Ovary (tissue), 7 donors: ENCODE measurements at regions not wholly inside any gene's neighbourhood (a gene's known extent, or its start where the extent isn't known, plus 50 kb on each side); places are given as distances from the start of the nearest gene placed in this dataset.

Source experiments
- DNase-seq, 5 donors: peaks; one replicate each; pipeline ENCODE4 v3.0.0-alpha.2; 2019 to 2020
- H3K27ac ChIP-seq, 2 donors: fragments of 200-600 bp; one replicate each; pipeline versions ENCODE4 v1.5.1 to v1.8.0; 2019 to 2022
- H3K27me3 ChIP-seq: fragments of 200-600 bp; one replicate; pipeline ENCODE4 v1.8.0; 2022
- H3K36me3 ChIP-seq: fragments of 200-600 bp; sonication (generic); one replicate; pipeline ENCODE4 v1.5.1; 2019
- H3K4me1 ChIP-seq: one replicate; pipeline ENCODE4 v1.8.1; 2013; ENCODE audit warnings: mild to moderate bottlenecking, moderate library complexity; ENCODE audit not compliant: insufficient read depth
- H3K4me3 ChIP-seq: fragments of 200-600 bp; sonication (generic); one replicate; pipeline ENCODE4 v1.5.1; 2017
- H3K9me3 ChIP-seq, 2 donors: fragments of 200-600 bp in 1 of 2; sonication (generic) in 1 of 2; one replicate each; pipeline versions ENCODE4 v1.5.1 to v1.8.1; 2013 to 2019; ENCODE audit warnings: mild to moderate bottlenecking in 1 of 2, moderate library complexity in 1 of 2
- CTCF ChIP-seq, 3 donors: fragments of 450-650 bp in 2 of 3; fragments of 200-600 bp in 1 of 3; IDR thresholded peaks; one replicate each; pipeline versions ENCODE4 v1.5.1 to v1.8.0; 2016 to 2022; ENCODE audit warnings: antibody characterized with exemption in 3 of 3, mild to moderate bottlenecking in 1 of 3
- EP300 ChIP-seq: sonication (generic); formaldehyde crosslinking; IDR thresholded peaks from one replicate; pipeline ENCODE4 v1.6.1; 2017; ENCODE audit warnings: antibody characterized with exemption
- POLR2A ChIP-seq: fragments of 450-650 bp; IDR thresholded peaks from one replicate; pipeline ENCODE4 v1.6.1; 2017; ENCODE audit warnings: antibody characterized with exemption, mild to moderate bottlenecking, moderate library complexity
- WGBS, 3 donors: extraction: QIAGEN DNeasy Blood & Tissue Kit in 1 of 3; methylation state at CpG; one replicate each; pipeline versions ENCODE4 v1.1.5 to v1.1.7; 2013 to 2017; 5-methylcytosine and 5-hydroxymethylcytosine counted together
- intact Hi-C, 4 donors: fragments of 100-400 bp; cut with DNase I; formaldehyde crosslinking; loops; one replicate each; pipeline versions ENCODE4 v1.11.0 to v1.15.1; 2022 to 2023
- donor health status: DM: no; HTN: no; CAD: no; lungs with moderate emphysema.
- donor health status: DM: no; HTN: no; CAD: no.
- donor health status: Bipolar disorder and iron deficiency.
- donor health status: DM: no; HTN: no; CAD: no.
- donor health status: DM: yes; HTN: yes; CAD: no.

- DNase-seq: no peak
- intact Hi-C loops: no loop called here
- Histone ChIP-seq H3K4me1 (peaks cover 11% of the 10 kb centered on the region), H3K4me3 (no peak overlapping the region), H3K27ac (no peak overlapping the region), H3K27me3 (no peaks in the 10 kb centered on the region), H3K36me3 (no peaks in the 10 kb centered on the region), H3K9me3 (no peaks in the 10 kb centered on the region)
- WGBS, 3 donors: 44 to 70% (median 57%) methylated on average over 1 of the region's 1 CpG
- TF ChIP-seq CTCF (IDR thresholded peaks at IDR 0.05): no peak
- TF ChIP-seq EP300: no peak
- TF ChIP-seq POLR2A: no peak
These were observed 443.2 kb upstream of the SPHKAP start for GRCh38 chr2:228624733-228625132.

GRCh38 chr2:228615496-228615895, 434.0 kb upstream of the SPHKAP start:
- 96 to 99% (median 99%) methylated on average over 3 of the region's 3 CpGs for WGBS, 3 donors
- Histone ChIP-seq H3K27me3 (no peaks in the 10 kb centered on the region), H3K9me3 (no peaks in the 10 kb centered on the region), H3K4me3 (no peak overlapping the region), H3K36me3 (no peaks in the 10 kb centered on the region), H3K4me1 (no peaks in the 10 kb centered on the region), H3K27ac (no peak overlapping the region)
- DNase-seq: no peak
- intact Hi-C loops: no loop called here
- TF ChIP-seq POLR2A (no peak), EP300 (no peak), CTCF (IDR thresholded peaks at IDR 0.05) (no peak)

- DNase-seq: no peak
- no peak for TF ChIP-seq CTCF (IDR thresholded peaks at IDR 0.05)
- Histone ChIP-seq H3K27ac (no peak overlapping the region), H3K4me1 (no peaks in the 10 kb centered on the region), H3K27me3 (no peaks in the 10 kb centered on the region), H3K9me3 (no peaks in the 10 kb centered on the region), H3K4me3 (no peak overlapping the region), H3K36me3 (no peaks in the 10 kb centered on the region)
- intact Hi-C loops: no loop called here
- 9 to 24% (median 9%) methylated on average over 2 of the region's 2 CpGs for WGBS, 3 donors
These were observed 433.3 kb upstream of the SPHKAP start for GRCh38 chr2:228614741-228615140.

- Histone ChIP-seq H3K4me3 (no peak overlapping the region), H3K27ac (no peak overlapping the region), H3K4me1 (no peaks in the 10 kb centered on the region), H3K9me3 (no peaks in the 10 kb centered on the region), H3K27me3 (no peaks in the 10 kb centered on the region), H3K36me3 (no peaks in the 10 kb centered on the region)
- TF ChIP-seq POLR2A (no peak), EP300 (no peak), CTCF (IDR thresholded peaks at IDR 0.05) (no peak)
- intact Hi-C loops: no loop called here
- WGBS, 3 donors: 78 to 84% (median 83%) methylated on average over 8 of the region's 8 CpGs
- no peak for DNase-seq
These were observed 431.8 kb upstream of the SPHKAP start for GRCh38 chr2:228613133-228613850.
